TTC549 (cell line): ENCODE measurements at regions not wholly inside any gene's neighbourhood (a gene's known extent, or its start where the extent isn't known, plus 50 kb on each side); places are given as distances from the start of the nearest gene placed in this dataset.
"Not testable (repeated sequence)": the region's sequence is repeated elsewhere in the genome, so short reads cannot be mapped to it uniquely, and the experiment has no call there.

Experiments
- FAIRE-seq: peaks from 2 replicates; lab custom pipeline; 2012; peaks lifted over from hg19 to GRCh38; lab: Jason Lieb, UNC

DNA sequence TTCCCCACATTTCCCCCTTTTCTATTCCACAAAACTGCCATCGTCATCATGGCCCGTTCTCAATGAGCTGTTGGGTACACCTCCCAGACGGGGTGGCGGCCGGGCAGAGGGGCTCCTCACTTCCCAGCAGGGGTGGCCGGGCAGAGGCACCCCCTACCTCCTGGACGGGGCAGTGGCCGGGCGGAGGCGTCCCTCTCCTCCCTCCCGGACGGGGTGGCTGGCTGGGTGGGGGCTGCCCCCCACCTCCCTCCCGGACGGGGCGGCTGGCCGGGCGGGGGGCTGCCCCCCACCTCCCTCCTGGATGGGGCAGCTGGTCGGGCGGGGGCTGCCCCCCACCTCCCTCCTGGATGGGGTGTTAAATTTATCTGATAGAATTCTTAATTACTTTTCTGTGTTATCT lies 250.9 kb upstream of the B3GALT2 start:
- FAIRE-seq, result not testable (repeated sequence)

DNA sequence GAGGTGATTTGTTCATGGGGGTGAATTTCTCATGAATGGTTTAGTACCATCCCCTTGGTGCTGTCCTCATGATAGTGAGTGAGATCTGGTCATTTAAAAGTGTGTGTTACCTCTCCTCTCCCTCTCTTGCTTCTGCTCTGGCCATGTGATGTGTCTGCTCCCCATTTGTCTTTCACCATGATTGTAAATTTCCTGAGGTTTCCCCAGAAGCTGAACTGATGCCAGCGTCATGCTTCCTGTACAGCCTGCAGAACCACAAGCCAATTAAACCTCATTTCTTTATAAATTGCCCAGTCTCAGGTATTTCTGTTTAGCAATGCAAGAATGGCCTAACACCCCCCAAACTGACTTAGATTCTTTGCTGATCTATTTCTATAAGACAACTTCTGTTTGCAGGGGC lies 249.4 kb upstream of the B3GALT2 start:
- FAIRE-seq, result no peak

DNA sequence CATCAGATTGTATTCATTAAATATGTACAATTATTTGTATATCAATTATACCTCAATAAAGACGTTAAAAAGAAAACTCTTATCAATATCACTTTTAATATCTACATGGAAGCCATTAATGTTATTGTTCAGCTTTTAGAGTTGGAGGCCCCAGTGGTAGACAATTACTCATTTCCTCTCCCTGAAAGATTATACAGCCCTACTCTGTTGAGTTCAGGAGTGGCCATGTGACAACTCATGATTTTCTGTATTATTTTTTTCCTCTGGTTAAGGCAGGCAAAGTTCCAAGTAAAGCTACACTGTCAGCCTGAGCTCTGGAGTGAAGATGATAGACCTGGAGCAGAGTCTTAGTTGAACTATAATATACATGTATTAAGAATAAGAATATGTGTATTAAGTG lies 247.9 kb upstream of the B3GALT2 start:
- FAIRE-seq, result no peak

DNA sequence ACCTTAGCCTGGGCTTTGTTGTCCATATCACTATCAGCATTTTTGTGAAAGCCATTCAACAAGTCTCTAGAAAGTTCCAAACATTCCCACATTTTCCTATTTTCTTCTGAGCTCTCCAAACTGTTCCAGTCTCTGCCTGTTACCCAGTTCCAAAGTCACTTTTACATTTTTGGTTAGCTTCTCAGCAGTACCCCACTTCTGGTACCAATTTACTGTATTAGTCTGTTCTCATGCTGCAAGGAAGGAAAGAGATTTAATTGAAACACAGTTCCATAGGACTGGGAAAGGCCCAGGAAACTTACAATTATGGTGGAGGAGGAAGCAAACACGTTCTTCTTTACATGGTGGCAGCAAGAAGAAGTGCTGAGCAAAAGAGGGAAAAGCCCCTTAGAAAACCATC lies 247.2 kb upstream of the B3GALT2 start:
- FAIRE-seq, result no peak

DNA sequence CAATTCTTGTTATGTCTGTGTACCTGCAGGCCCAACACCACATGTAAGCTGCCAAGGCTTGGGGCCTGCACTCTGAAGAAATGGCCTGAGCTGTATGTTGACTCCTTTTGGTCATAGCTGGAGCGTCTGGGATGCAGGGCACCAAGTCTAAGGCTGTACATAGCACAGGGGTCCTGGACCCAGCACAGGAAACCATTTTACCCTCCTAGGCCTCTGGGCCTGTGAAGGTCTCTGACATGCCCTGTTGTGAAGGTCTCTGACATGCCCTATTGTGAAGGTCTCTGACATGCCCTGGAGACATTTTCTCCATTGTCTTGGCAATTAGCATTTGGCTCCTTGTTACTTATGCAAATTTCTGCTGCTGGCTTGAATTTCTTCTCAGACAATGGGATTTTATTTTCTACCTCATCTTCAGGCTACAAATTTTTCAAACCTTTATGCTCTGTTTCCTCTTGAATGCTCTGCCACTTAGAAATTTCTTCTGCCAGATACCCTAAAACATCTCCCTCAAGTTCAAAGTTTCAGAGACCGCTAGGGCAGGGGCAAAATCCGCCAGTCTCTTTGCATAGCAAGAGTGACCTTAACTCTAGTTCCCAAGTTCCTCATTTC lies 246.7 kb upstream of the B3GALT2 start:
- FAIRE-seq, result no peak

DNA sequence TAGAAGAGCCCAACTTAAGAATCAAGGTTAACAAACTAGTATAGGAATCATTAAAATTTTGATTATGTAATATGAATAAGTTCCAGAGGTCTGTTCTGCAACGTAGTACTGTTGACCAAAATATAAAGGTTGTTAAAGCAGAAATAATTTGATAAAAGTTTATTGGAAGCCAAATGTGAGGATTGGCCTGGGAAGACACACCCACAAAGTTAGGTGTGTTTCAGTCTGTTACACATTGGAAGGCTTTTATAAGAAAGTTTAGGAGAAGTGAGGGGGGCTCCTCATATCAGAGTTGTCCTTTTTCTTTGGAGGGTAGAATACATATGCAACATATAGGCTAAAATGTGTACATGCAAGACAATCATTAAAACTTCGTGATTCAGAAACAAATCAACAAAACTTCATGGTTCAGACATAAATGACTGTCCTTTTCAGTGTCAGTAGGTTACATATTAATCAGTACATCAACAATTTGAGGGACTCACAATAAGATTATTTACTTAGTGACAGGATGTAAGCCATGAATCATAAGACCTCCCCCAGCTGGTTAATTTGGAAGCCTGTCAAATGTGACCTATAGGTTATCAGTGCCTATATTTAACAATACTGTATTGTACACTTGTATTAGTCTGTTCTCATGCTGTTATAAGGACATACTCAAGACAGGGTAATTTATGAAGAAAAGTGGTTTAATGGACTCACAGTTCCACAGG lies 245.0 kb upstream of the B3GALT2 start:
- no peak for FAIRE-seq

DNA sequence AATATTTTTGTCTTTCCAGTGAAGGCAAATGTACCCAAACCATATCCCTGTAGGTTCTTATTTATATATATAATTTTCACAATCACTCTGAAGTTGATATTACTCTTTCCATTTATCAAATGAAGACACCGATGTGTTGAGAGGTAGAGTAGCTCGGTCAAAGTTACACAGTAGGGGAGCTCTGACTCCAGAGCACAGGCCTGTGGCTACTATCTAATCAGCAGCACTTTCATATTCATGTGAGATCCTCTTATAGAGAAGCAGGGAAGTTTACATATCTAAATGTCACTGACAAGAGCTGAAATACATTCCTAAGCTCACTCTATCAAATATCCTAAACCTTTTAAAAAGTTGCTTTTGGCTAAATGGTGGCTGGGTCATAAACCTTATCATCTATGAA lies 241.1 kb upstream of the B3GALT2 start:
- no peak for FAIRE-seq

DNA sequence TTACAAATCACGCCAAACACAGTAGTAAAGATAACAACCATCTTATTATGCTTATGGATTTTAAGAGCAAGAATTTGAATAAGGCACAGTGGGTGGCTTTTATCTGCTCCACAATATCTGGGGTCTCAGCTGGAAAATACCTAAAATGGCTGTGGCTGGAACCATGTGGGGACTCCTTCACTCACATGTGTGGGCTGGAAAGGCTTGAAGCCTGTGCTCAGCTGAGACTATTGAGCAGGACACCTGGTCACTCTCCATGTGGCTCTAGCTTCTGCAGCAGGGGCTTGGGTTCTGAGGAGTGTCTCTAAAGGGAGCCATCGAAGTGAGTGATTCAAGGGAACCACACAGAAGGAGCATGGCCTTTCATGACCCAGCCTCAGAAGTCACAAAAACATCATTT lies 239.6 kb upstream of the B3GALT2 start:
- no peak for FAIRE-seq

DNA sequence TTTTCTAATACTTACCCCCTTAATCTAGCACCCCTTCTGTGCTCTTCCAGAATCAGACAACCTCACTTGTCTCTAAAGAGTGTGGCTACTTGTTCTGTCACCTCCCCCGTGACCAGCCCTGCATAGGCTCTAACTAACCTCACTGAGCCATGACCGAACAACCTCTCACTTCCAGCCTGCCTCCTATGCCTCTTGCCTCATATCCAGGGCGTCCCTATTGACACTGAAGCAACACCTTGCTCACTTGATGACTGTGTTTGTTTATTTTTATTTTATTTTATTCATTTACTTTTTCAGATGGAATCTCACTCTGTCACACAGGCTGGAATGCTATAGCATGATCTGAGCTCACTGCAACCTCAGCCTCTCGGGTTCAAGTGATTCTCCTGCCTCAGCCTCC lies 235.1 kb upstream of the B3GALT2 start:
- no peak for FAIRE-seq

DNA sequence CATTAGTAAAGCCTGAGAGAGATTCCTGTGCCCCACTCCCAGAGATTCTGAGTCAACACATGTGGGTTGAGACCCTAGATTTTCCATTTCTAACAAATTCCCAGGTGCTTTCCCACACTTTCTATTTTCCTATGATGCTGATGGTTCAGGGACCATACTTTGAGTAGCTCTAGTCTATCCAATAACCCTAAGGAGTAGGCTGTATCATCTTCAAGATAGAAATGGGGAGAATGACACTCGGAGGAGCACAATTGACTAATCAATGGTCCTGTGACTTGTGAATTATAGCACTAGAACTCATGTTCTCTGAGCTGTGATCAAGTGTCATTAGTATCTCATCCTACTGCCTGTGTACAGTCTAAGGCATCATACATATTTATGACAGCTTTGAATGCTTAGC lies 232.9 kb upstream of the B3GALT2 start:
- no peak for FAIRE-seq

DNA sequence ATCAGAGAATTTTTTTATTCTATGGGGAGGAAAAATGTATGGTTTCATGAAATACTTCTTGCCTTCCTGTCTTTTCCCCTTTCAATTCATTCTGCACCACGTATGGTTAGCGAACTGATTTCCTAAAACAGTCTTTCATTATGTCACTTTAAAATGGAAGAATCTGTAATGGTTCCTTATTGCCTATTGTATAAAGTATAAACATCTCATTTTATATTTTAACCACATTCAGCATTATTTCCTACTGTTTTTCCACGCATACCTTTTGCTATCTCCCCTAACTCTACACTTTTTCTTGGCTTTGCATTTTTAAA lies 232.3 kb upstream of the B3GALT2 start:
- no peak for FAIRE-seq

DNA sequence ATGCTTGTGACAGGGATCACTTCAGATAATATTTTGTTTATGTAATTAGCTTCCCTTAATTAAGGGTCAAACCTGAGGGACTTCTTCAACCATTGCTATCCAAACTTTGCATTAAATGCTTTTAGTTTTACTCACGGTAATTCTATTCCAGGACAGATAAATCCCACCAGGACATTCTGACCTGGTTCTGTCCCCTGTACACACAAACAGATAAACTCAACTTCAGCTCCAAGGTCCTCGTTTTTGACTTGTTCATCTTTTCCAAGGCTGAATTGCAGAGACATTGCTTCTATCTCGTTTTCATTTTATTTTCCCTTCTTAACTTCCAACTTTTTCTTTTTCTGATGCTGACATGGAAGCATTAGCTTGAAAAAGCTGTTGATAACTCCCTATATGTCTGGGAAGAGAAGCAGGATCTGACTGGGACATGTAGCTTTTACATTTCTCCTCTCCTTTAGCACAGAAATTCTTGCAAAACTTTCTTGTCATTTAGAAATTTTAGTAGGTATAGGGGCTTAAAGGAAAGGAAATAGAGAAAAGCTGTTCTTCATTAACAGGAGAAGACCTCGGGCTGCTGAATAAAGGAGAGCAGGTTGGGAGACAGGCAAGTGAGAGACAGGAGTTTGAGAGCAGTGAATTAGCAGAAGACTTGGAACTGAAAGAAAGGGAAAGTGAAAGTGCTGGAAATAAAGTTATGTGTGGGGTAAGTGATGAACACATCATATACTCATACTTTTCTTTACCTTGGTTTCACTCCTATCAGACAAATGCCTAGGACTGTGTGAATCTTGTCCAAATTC lies 231.7 kb upstream of the B3GALT2 start:
- no peak for FAIRE-seq

DNA sequence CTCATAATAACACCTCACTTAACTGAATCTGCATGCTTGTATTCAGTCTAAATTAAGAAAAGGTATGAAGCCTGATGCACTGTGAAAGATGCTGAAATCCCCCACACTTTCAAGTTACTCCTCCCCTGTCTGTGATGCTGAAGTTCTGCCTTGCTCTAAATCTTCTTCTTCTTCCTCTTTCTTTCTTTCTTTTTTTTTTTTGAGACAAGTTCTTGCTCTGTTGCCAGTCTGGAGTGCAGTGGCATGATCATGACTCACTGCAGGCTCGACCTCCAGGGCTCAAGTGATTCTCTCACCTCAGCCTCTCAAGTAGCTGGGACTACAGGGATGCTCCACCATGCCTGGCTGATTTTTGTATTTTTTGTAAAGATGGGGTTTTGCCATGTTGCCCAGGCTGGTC lies 231.0 kb upstream of the B3GALT2 start:
- FAIRE-seq, result no peak

DNA sequence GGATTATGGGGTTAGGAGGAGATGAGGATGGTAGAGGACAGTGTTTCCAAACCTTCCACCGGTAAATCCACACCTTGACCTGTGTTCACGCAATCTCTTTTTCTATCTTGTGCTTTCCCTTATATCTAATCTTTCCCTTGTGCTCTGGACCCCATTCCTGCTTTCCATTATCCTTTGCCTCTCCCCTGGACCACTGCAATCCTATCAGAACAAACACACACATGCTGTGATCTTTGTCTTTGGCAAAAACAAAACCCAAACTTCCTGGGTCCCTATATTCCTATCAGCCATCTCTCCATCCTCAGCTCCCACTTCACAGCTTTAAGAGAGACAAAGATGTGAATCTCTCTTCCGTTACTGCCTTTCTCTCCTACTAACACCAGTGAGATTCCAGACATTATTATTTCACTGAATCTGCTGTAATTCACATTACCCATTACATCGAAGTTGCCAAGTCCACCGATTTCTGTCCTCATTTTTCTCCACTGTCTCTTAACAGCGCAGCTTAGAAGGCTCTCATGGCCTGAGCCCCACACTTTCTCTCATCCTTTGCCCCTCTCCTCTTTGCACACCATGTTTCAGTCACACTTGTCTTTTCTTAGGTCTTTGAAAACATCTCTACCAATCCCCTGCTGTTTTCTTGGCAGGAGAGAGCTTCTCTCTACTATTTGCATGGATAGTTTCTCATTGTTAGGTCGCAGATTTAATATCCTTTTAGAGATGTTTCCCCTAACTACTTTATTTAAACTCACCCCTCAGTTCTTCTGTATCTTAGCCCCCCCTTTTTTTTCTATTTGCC lies 230.0 kb upstream of the B3GALT2 start:
- no peak for FAIRE-seq

DNA sequence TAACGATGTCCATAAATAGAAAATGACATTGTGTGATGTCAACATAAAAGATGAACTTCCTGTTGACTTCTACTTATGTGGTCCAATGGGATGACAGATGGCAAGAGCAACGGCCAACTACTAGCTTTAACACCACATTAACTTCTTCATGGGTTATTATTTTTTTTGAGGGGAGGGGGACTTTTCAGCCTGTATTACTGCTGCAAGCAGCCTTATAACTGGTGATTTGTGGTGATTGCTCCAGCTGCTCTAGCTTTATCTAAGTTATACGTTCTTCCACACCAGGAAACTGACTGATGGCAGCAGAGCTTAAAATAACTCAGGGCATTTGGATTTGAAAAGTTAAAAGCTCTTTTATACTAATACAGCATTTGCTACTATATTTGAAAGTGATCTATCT lies 228.8 kb upstream of the B3GALT2 start:
- FAIRE-seq, result no peak

DNA sequence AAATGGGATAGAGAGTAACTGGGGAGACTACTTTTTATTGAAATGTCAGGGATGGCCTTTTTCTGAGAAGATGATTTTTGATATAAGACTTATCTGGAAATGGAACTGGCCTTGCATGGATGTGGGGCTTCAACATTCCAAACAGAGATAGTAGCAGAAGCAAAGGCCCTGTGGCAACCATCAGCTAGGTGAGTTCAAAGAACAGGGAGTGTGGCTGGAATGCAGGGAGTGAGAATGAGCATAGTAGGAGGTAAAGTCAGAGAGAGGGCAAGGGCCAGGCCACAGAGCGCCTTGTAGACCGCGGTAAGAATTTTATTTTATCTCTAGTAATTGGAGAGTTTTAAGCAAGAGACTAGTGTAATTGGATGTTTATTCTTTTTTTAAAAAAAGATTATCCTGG lies 227.0 kb upstream of the B3GALT2 start:
- no peak for FAIRE-seq

DNA sequence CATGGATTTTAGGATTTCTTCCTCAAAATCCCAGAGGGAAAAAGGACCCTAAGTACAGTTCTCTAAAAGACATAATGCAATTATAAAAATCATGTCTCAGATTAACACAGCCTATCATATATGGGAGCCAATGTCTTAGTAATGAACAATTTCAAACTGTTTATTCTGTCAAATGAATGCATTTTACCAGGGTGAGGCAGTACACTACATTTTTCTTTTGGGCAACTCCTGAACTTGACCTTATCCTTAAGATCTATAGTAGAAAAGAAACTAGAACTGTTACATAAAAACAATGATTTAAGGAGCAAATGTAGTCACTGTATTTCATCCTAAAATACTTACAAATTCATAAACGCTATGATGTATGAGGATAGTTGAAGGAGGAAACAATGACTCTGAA lies 226.3 kb upstream of the B3GALT2 start:
- no peak for FAIRE-seq

DNA sequence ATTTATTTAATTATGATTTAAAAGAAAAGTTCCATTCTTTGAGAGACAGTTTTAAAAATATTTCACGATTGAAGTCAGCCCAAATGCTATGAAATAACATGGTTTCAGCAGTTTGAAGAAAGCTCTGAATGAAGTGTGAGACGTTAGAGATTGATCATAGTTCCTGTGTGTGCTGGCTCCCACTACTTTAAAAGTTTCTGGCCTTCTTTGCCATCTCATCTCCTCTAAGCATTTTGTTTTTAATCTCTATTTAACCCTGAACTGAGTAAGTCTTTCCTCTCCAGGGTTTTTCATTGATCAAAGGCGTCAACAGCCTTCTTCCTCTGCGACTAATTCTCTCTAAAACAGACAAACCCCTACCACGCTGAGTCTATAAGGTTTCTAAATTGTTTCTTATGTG lies 225.3 kb upstream of the B3GALT2 start:
- no peak for FAIRE-seq

DNA sequence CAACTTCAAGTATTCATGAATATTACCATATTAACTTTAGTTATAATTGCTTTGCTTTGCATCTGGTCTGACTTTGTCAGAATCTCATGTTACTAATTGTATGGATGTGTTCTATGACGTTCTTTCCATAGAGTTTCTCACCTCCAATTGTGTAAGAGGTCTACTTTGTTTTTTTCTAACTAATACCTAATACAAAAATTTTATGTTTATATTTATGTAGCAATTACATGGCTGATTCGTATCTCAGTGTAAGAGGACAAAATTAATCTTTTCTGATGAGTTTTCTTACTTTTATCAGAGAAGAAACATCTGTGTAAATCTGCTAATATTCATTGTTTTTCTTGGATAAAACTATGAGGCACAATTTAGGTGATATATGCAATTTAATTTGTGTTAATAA lies 224.8 kb upstream of the B3GALT2 start:
- FAIRE-seq, result no peak

DNA sequence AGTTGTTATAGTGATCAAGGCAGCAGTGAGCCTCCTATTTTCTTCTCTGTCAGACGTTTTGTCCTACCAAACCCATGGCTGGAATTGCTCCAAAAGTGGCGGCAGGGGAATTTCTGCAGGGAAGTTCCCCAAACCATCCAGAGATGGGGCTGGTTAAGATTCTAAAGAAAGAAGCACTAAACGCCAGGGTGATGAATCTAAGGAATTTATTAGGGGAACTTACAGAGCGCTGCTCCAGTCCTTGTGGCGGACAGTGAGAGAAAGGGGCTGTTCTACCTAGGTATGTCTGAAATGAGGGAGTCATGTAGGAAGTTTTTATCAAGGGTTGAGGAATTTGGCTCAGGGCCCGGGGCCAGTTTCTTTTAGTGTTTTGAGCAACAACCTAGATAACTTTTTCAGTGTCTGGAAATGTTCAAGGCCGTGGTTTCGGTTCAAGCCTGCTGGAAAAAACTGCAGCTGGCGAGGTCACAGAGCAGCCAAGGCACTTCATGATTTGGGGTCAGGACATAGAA lies 222.4 kb upstream of the B3GALT2 start:
- no peak for FAIRE-seq

DNA sequence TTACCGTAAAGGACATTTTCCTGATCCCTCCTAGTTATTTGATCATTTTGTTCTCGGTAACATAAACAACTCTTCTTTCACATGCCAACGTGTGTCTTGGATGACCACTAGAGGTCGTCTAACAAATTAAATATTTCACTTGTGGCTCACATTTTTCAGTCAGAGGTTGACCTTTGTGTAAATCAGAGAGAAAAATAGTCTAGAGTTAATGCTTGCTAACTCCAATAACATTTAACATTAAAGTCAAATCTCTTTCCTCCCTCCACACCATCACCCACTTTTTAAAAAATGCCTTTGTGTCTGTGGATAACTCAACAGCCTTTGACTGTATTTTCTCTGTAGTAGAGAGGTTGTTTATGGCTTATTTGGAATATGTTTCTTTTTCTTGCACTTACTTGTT lies 220.5 kb upstream of the B3GALT2 start:
- peak; percentile 96 for FAIRE-seq

DNA sequence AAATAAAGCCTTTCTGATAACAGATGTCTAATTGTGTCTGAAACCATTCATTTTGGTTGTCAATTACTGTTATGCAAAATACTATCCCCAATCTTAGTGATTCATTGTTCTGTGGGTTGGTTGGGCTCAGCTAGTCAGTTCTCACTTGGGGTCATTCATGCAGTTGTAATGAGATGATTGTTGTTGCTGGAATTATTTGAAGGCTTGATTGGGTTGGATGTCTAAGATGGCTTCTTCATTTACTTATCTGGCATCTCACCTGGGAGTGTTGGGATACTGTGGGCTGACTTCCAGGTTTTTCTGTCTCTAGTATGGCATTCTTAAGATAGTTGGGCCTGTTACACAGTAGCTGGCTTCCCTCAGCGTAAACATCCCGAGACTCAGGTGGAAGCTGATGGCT lies 217.8 kb upstream of the B3GALT2 start:
- no peak for FAIRE-seq

DNA sequence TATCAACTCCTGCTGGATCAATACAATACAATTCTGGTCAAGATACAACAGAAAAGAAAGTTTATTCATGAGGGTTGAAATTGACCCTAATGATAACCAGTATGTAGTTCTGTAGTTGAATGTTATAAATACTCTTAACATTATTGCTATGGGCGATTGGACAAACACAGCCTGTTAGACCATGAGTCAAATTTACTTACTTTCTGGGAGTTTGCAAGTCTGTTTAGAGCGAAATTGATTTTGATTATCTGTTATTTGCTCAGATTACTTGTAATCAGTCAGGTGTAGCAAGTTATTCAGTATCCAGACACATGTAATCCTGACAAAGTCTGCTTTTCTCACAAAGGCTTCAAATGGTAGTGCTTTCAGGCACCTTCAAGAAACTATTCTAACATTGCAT lies 216.6 kb upstream of the B3GALT2 start:
- FAIRE-seq, result no peak
